K562 (cell line): ENCODE measurements at regions not wholly inside any gene's neighbourhood (a gene's known extent, or its start where the extent isn't known, plus 50 kb on each side); places are given as distances from the start of the nearest gene placed in this dataset.

Source experiments
- ATAC-seq: fragments of 200-7000 bp; cut with Tn5 transposase; 3 replicates; pipeline ENCODE4 v1.9.1; 2020; ENCODE audit warnings: moderate library complexity
- BruUV-seq: library from RNA; stranded (reverse); fragments of 400-500 nt; replicated peaks from 2 replicates; lab custom pipeline; 2021; lab: Mats Ljungman, UMichigan
- CTCF ChIA-PET: fragments of 300-600 bp; formaldehyde crosslinking; extraction: SDS; loops from one replicate; lab custom pipeline; 2021; ENCODE audit warnings: low intra/inter-chr PET ratio; lab: Yijun Ruan, JAX
- POLR2A ChIA-PET: fragments of 300-600, 350-650 bp; sonication (Branson Sonifier 250); formaldehyde crosslinking; extraction: SDS; loops from one replicate; lab custom pipeline; 2021; ENCODE audit warnings: antibody characterized with exemption, inconsistent platforms; lab: Yijun Ruan, JAX
- DNase-seq, 4 experiments: peaks; one replicate each; pipeline versions ENCODE4 v3.0.0 to v3.0.0-alpha.2; 2011 to 2018; ENCODE audit warnings: low spot score in 3 of 4, mixed read lengths in 3 of 4; ENCODE audit errors: extremely low read depth in 1 of 4
- FAIRE-seq: peaks from 2 replicates; lab custom pipeline; 2011; peaks lifted over from hg19 to GRCh38; lab: Jason Lieb, UNC
- H2AFZ ChIP-seq: 2 replicates; pipeline ENCODE4 v1.6.0; 2011; ENCODE audit warnings: low read depth, low read length, control low read depth, inconsistent platforms
- H3K27ac ChIP-seq: fragments of 200-600 bp; 3 replicates; pipeline ENCODE4 v1.8.0; 2011; ENCODE audit warnings: low read depth, mild to moderate bottlenecking, control low read depth, inconsistent platforms, low read length, moderate library complexity, mixed read lengths; ENCODE audit errors: extremely low read depth
- H3K27me3 ChIP-seq, 2 experiments: fragments of 300-600 bp in 1 of 2; 2 replicates in 1 of 2; 3 replicates in 1 of 2; pipeline versions ENCODE4 v1.6.0 to v1.8.0; 2011; ENCODE audit warnings: inconsistent platforms in 2 of 2, low read length in 2 of 2, mild to moderate bottlenecking in 1 of 2, mixed read lengths in 1 of 2, moderate library complexity in 1 of 2; ENCODE audit not compliant: control insufficient read depth in 2 of 2, insufficient read depth in 2 of 2
- H3K36me3 ChIP-seq: fragments of 300-600 bp; 3 replicates; pipeline ENCODE4 v1.8.0; 2011; ENCODE audit warnings: mild to moderate bottlenecking, low read length, inconsistent platforms; ENCODE audit not compliant: control insufficient read depth, insufficient read depth
- H3K4me1 ChIP-seq, 2 experiments: fragments of 200-600 bp in 1 of 2; replicated peaks in 1 of 2; 2 replicates in 1 of 2; 3 replicates in 1 of 2; pipeline versions ENCODE4 v1.5.1 to v1.8.0; 2011; ENCODE audit warnings: inconsistent platforms in 2 of 2, low read length in 2 of 2, mild to moderate bottlenecking in 1 of 2, mixed read lengths in 1 of 2, moderate library complexity in 1 of 2; ENCODE audit not compliant: control insufficient read depth in 2 of 2, insufficient read depth in 2 of 2
- H3K4me2 ChIP-seq: 2 replicates; pipeline ENCODE4 v1.6.1; 2011; ENCODE audit warnings: low read length, control low read depth, inconsistent platforms, mixed read lengths; ENCODE audit not compliant: insufficient read depth
- H3K4me3 ChIP-seq: fragments of 200-600 bp; sonication (generic), shearing (Covaris generic); 2 replicates; pipeline ENCODE4 v1.5.1; 2016; ENCODE audit warnings: control low read depth, inconsistent platforms
- H3K79me2 ChIP-seq: fragments of 200-600 bp; 3 replicates; pipeline ENCODE4 v1.8.0; 2011; ENCODE audit warnings: low read length, inconsistent platforms; ENCODE audit not compliant: control insufficient read depth, insufficient read depth
- H3K9ac ChIP-seq, 2 experiments: 2 replicates each; pipeline versions ENCODE4 v1.6.0 to v1.6.1; 2011; ENCODE audit warnings: low read depth in 2 of 2, low read length in 2 of 2, control low read depth in 1 of 2, inconsistent platforms in 1 of 2, mild to moderate bottlenecking in 1 of 2, mixed read lengths in 1 of 2; ENCODE audit not compliant: insufficient read depth in 1 of 2
- H3K9me1 ChIP-seq: one replicate; pipeline ENCODE4 v1.6.0; 2011; ENCODE audit warnings: inconsistent platforms, mild to moderate bottlenecking, low read length, moderate library complexity; ENCODE audit not compliant: control insufficient read depth, insufficient read depth
- H3K9me3 ChIP-seq: replicated peaks from 2 replicates; pipeline ENCODE4 v1.5.1; 2011; ENCODE audit warnings: low read depth, low read length, inconsistent platforms; ENCODE audit not compliant: control insufficient read depth, insufficient read depth
- H4K20me1 ChIP-seq: replicated peaks from 2 replicates; pipeline ENCODE4 v1.6.1; 2011; ENCODE audit warnings: low read length, inconsistent platforms, mixed read lengths; ENCODE audit not compliant: control insufficient read depth, insufficient read depth
- BCOR ChIP-seq: fragments of 450-650 bp; IDR thresholded peaks from 2 replicates; pipeline ENCODE4 v1.6.1; 2016
- C11orf30 ChIP-seq: fragments of 450-650 bp; IDR thresholded peaks from 2 replicates; pipeline ENCODE4 v1.6.1; 2016; ENCODE audit warnings: low read depth, mild to moderate bottlenecking
- MAFF ChIP-seq: IDR thresholded peaks from 2 replicates; pipeline ENCODE4 v1.6.1; 2012; ENCODE audit warnings: low read length, improper control_type of control experiment
- MAFG ChIP-seq: fragments of 450-650 bp; conservative IDR thresholded peaks from 2 replicates; pipeline ENCODE4 v1.6.1; 2016; ENCODE audit warnings: missing genetic modification characterization, missing compliant biosample characterization
- MAFK ChIP-seq: IDR thresholded peaks from 2 replicates; pipeline ENCODE4 v1.6.1; 2011; ENCODE audit warnings: low read length, improper control_type of control experiment
- MLLT1 ChIP-seq, 2 experiments: fragments of 450-650 bp; IDR thresholded peaks; 2 replicates each; pipeline ENCODE4 v1.6.1; 2016
- YY1 ChIP-seq, 3 experiments: IDR thresholded peaks; 2 replicates each; pipeline ENCODE4 v1.6.1; 2011; ENCODE audit warnings: low read length in 2 of 3, mild to moderate bottlenecking in 2 of 3, moderate library complexity in 2 of 3, borderline replicate concordance in 1 of 3, control low read depth in 1 of 3, low read depth in 1 of 3; ENCODE audit not compliant: insufficient read depth in 3 of 3, insufficient replicate concordance in 2 of 3, control insufficient read depth in 1 of 3, insufficient read length in 1 of 3; ENCODE audit errors: extremely low read depth in 1 of 3
- ZBTB17 ChIP-seq: fragments of 450-650 bp; formaldehyde crosslinking; IDR thresholded peaks from 2 replicates; pipeline ENCODE4 v1.4.0; 2020; ENCODE audit warnings: mild to moderate bottlenecking
- ZNF316 ChIP-seq: fragments of 450-650 bp; IDR thresholded peaks from 2 replicates; pipeline ENCODE4 v1.6.1; 2016
- in situ Hi-C: fragments of 300-500 bp; cut with MboI; formaldehyde crosslinking; loops from 4 replicates; pipeline ENCODE4 v1.15.0; 2018; ENCODE audit warnings: inconsistent platforms, mixed read lengths
- intact Hi-C: fragments of 100-400 bp; cut with micrococcal nuclease; formaldehyde crosslinking; loops from 2 replicates; pipeline ENCODE4 v1.14.2; 2022

GRCh38 chr6:76403064-76403463 is 330.6 kb upstream of the IMPG1 start:
- ATAC-seq = no peak
- ChIA-PET POLR2A (no interaction called here), CTCF (no interaction called here)
- BruUV-seq = no TSS peak
- no peak for DNase-seq
- Histone ChIP-seq H3K79me2 (no peaks in the 10 kb centered on the region), H3K4me1 (no peaks in the 10 kb centered on the region), H3K9me1 (no peaks in the 10 kb centered on the region), H3K27ac (no peak overlapping the region), H3K27me3 (no peaks in the 10 kb centered on the region), H4K20me1 (no peaks in the 10 kb centered on the region), H3K9me3 (no peaks in the 10 kb centered on the region), H3K36me3 (no peaks in the 10 kb centered on the region), H3K4me2 (no peak overlapping the region), H3K4me3 (no peak overlapping the region), H2AFZ (no peak overlapping the region), H3K9ac (no peak overlapping the region)
- no peak for FAIRE-seq
- TF ChIP-seq ZBTB17 = no peak
- no peak for TF ChIP-seq MLLT1 (IDR thresholded peaks at IDR 0.05)
- TF ChIP-seq C11orf30 = peak; percentile 59; the same call in 1 of the 2 replicates
- TF ChIP-seq MAFG = peak; percentile 70
- peak; percentile 82 for TF ChIP-seq ZNF316
- TF ChIP-seq MAFK = peak; percentile 74; the same call in 1 of the 2 replicates
- TF ChIP-seq YY1 (IDR thresholded peaks at IDR 0.05; ENCODE audit: borderline replicate concordance in 1 of 3, control insufficient read depth in 1 of 3, extremely low read depth in 1 of 3, insufficient read depth in 3 of 3, insufficient read length in 1 of 3, insufficient replicate concordance in 2 of 3, low read depth in 1 of 3, low read length in 2 of 3) = no peak
- no peak for TF ChIP-seq BCOR
- peak; percentile 62; the same call in 1 of the 2 replicates for TF ChIP-seq MAFF
- in situ Hi-C loops (no loop called here), intact Hi-C loops (no loop called here)
